ENCODE measurements at regions not wholly inside any gene's neighbourhood (a gene's known extent, or its start where the extent isn't known, plus 50 kb on each side); places are given as distances from the start of the nearest gene placed in this dataset.

DNA sequence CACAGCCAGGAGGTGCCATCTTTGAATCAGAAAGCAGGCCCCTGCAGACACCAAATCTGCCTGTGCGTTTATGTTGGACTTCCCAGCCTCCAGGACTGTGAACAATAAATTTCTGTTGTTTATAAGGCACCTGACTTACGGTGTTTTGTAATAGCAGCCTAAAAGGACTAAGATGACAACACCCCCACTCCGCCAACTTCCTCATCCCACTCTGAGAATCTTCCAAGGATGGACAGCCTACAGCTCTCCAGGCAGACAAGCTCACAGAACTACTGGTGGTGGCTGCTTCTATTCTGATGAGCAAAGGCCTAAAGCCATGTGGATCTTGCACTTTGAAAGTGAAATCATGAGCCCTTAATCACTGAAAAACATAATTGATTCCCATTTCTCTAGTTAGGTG is 449.2 kb downstream of the TSHZ3 start:
- Histone ChIP-seq H3K4me3 (no peak overlapping the region), H3K9me3 (no peaks in the 10 kb centered on the region), H3K36me3 (no peaks in the 10 kb centered on the region), H3K4me1 (no peaks in the 10 kb centered on the region), H3K27ac (no peak overlapping the region), H3K27me3 (no peaks in the 10 kb centered on the region)
- 69 to 83% methylated on average over 3 of the region's 3 CpGs for WGBS, 2 donors
- intact Hi-C loops (cut with DNase I), result no loop called here
- DNase-seq, result no peak
- TF ChIP-seq, protein P1, sequence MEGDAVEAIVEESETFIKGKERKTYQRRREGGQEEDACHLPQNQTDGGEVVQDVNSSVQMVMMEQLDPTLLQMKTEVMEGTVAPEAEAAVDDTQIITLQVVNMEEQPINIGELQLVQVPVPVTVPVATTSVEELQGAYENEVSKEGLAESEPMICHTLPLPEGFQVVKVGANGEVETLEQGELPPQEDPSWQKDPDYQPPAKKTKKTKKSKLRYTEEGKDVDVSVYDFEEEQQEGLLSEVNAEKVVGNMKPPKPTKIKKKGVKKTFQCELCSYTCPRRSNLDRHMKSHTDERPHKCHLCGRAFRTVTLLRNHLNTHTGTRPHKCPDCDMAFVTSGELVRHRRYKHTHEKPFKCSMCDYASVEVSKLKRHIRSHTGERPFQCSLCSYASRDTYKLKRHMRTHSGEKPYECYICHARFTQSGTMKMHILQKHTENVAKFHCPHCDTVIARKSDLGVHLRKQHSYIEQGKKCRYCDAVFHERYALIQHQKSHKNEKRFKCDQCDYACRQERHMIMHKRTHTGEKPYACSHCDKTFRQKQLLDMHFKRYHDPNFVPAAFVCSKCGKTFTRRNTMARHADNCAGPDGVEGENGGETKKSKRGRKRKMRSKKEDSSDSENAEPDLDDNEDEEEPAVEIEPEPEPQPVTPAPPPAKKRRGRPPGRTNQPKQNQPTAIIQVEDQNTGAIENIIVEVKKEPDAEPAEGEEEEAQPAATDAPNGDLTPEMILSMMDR (IDR thresholded peaks at IDR 0.05), result no peak
- no peak for TF ChIP-seq POLR2A (IDR thresholded peaks at IDR 0.05)

DNA sequence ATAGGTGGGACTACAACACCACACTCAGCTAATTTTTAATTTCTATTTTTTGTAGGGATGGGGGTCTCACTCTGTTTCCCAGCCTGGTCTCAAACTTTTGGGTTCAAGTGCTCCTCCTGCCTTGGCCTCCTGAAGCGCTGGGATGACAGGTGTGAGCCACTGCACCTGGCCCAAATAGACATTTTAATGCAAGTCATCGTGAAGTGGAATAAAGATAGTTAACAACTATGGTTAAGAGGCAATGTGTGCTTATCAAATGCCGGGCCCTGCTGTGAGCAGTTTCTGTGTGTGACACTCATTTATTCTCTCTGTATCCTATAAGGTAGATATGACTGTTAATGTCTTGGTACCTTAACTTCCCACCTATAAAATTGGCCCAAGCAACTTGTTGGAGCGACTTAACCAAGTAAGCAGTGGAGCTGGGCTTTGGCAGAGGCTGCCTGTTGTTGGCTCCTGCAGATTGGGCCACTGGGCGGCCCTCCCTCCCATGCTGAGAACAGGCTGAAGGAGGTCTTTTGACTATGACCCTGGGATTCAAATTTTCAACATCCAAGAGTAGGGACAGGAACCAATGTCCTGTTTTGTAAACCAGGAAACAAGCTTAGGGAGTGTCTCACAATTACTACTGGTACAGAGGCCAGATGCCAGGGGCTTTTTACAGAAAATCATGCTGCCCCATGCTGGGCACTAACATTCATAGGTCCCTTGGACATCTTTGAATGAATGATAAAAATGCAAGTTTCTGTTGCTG is 450.7 kb downstream of the TSHZ3 start:
- Histone ChIP-seq H3K27ac (no peak overlapping the region), H3K27me3 (no peaks in the 10 kb centered on the region), H3K4me1 (no peaks in the 10 kb centered on the region), H3K9me3 (no peaks in the 10 kb centered on the region), H3K4me3 (no peak overlapping the region), H3K36me3 (no peaks in the 10 kb centered on the region)
- TF ChIP-seq, protein P1 (IDR thresholded peaks at IDR 0.05), result no peak
- TF ChIP-seq POLR2A (IDR thresholded peaks at IDR 0.05), result no peak
- DNase-seq, result no peak
- WGBS, 2 donors, result 68 to 75% methylated on average over 4 to 5 of the region's 5 CpGs
- intact Hi-C loops (cut with DNase I), result no loop called here

DNA sequence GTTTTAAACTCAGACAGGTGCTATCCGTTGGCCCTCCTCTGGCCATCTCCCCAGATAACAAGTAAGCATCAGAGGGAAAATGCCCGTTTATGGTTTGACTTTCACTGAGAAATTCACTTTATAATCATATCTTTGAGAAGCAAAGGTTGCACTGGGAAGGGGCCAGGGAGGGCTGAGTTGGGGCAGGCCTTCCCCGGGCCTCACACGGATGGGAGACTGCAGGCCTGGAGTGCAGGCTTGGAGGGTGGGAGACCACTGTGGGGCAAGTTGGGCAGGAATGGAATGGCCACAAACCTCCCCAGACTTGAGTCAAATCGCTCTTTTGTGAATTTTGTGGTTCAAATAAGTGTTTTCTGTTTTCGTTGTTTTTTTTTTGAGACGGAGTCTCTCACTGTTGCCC is 451.7 kb downstream of the TSHZ3 start:
- no peaks in the 10 kb centered on the region for H3K36me3 ChIP-seq
- no peaks in the 10 kb centered on the region for H3K9me3 ChIP-seq
- H3K27me3 ChIP-seq, result no peaks in the 10 kb centered on the region
- no peak for DNase-seq
- TF ChIP-seq, protein P1 (IDR thresholded peaks at IDR 0.05), result no peak
- no peak for TF ChIP-seq POLR2A (IDR thresholded peaks at IDR 0.05)
- H3K4me1 ChIP-seq, result no peaks in the 10 kb centered on the region
- intact Hi-C loops (cut with DNase I), result no loop called here
- H3K27ac ChIP-seq, result no peak overlapping the region
- H3K4me3 ChIP-seq, result no peak overlapping the region
- 83% methylated on average over 5 to 6 of the region's 7 CpGs for WGBS, 2 donors

DNA sequence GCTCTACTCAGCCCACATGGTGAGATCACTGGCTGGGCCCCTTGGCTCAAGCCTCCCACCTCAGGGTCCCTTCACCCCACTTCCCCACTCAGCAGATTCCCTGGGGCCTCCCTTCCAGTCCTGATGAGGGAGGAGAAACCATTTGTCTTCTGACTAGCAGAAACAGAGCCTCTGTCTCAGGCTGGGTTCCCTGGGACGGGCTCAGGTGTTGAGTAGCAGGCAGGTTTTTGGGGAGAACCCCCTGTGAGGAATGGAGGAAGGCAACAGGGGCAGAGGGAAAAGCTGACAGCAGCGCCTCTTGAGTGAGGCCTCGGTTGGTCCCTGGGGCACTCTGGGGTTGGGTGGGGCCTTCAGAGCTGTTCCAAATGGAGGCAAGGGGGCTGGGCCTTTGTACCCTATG is 452.2 kb downstream of the TSHZ3 start:
- TF ChIP-seq, protein P1 (IDR thresholded peaks at IDR 0.05), result no peak
- TF ChIP-seq POLR2A (IDR thresholded peaks at IDR 0.05), result no peak
- Histone ChIP-seq H3K36me3 (no peaks in the 10 kb centered on the region), H3K27me3 (no peaks in the 10 kb centered on the region), H3K27ac (no peak overlapping the region), H3K9me3 (no peaks in the 10 kb centered on the region), H3K4me3 (no peak overlapping the region), H3K4me1 (no peaks in the 10 kb centered on the region)
- intact Hi-C loops (cut with DNase I), result no loop called here
- 82% methylated on average over 3 of the region's 3 CpGs; no CpG with 5 or more reads in 1 of the 2 donors for WGBS, 2 donors
- no peak for DNase-seq

DNA sequence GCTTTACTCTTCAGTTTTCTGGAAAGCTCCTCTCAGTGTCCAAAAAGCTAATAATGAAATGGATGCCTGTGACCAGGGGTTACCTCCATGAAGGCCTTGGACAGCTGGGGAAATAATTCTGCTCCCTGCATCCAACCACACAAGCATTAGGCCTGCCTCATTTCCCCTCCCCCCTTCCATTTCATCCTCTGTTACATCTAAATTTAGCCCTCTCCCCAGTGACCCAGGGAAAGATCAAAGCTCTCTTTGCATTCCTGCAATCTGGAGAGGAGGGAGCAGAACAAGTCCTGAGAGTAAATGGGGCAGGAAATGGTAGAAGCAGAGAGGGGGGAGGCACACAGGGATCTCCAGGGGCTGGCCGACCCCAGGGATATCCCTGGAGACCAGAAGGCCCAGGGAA is 452.7 kb downstream of the TSHZ3 start:
- no peak for DNase-seq
- WGBS, 2 donors, result 13% methylated on average over 1 of the region's 1 CpG; no CpG with 5 or more reads in 1 of the 2 donors
- H3K27ac ChIP-seq, result no peak overlapping the region
- no peaks in the 10 kb centered on the region for H3K9me3 ChIP-seq
- no peak overlapping the region for H3K4me3 ChIP-seq
- TF ChIP-seq, protein P1 (IDR thresholded peaks at IDR 0.05), result no peak
- TF ChIP-seq POLR2A (IDR thresholded peaks at IDR 0.05), result no peak
- no peaks in the 10 kb centered on the region for H3K4me1 ChIP-seq
- H3K27me3 ChIP-seq, result no peaks in the 10 kb centered on the region
- intact Hi-C loops (cut with DNase I), result no loop called here
- H3K36me3 ChIP-seq, result no peaks in the 10 kb centered on the region
